Vagina (tissue), 2 donors: ENCODE measurements at regions not wholly inside any gene's neighbourhood (a gene's known extent, or its start where the extent isn't known, plus 50 kb on each side); places are given as distances from the start of the nearest gene placed in this dataset.

ENCODE experiments used
- POLR2A ChIP-seq, 2 donors: fragments of 450-650 bp; IDR thresholded peaks; one replicate each; pipeline ENCODE4 v1.6.1; 2017; ENCODE audit warnings: antibody characterized with exemption in 2 of 2, mild to moderate bottlenecking in 2 of 2, moderate library complexity in 2 of 2
- POLR2AphosphoS5 ChIP-seq, 2 donors: sonication (generic); formaldehyde crosslinking; IDR thresholded peaks; one replicate each; pipeline ENCODE4 v1.9.0; 2017; ENCODE audit warnings: antibody characterized with exemption in 2 of 2, mild to moderate bottlenecking in 2 of 2, low read depth in 1 of 2; ENCODE audit not compliant: insufficient read depth in 1 of 2
- TF ChIP-seq, protein P1 (sequence below), 3 experiments: fragments of 450-650 bp in 2 of 3; fragments of 200-600 bp in 1 of 3; sonication (generic) in 1 of 3; IDR thresholded peaks; one replicate each; pipeline ENCODE4 v1.5.1; 2017 to 2019; ENCODE audit warnings: antibody characterized with exemption in 3 of 3, mild to moderate bottlenecking in 2 of 3, moderate library complexity in 2 of 3

DNA sequence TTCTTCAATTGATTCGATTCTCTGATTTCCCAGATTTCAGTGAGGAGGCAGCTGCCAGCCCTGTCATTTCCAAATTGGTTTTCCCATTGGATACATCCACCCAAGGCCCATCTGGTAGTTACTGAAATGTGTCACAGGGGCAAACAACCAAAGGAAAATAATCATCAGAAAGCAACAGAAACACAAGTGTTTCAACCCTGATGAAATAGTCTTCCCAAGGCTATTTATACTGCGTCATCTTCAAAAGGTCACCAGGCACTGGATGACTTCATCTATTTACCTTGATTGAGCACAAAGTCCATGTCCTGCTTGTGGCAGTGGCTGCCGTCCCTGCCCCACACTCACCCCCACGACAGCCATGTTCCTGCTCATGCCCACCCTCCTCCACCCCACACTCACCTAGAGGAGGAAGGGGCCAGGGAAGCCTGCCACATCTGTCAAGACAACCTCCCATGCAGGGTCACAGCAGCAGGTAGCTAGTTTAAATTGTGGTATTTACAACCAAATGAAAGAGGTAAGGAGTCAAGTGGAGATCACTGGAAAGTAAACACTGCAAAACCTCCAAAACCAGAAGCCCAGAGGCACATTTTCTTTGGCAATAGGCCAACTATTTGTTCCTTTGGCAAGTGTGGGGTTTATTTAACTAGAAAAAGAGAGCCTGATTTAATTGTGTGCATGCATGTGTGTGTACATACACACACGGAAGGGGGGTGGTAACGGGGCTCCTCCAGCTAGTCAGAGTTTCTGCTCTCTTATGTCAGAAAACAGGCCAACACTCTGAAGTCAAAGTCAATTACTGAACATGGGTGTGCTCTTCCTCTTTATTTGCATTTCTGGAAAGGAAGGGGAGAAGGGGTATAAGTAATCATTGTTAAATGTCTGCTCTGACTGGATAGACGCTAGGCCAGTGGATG, 49.5 kb upstream of the RAB4A start:
- no peak for TF ChIP-seq POLR2A (IDR thresholded peaks at IDR 0.05)
- TF ChIP-seq, protein P1, sequence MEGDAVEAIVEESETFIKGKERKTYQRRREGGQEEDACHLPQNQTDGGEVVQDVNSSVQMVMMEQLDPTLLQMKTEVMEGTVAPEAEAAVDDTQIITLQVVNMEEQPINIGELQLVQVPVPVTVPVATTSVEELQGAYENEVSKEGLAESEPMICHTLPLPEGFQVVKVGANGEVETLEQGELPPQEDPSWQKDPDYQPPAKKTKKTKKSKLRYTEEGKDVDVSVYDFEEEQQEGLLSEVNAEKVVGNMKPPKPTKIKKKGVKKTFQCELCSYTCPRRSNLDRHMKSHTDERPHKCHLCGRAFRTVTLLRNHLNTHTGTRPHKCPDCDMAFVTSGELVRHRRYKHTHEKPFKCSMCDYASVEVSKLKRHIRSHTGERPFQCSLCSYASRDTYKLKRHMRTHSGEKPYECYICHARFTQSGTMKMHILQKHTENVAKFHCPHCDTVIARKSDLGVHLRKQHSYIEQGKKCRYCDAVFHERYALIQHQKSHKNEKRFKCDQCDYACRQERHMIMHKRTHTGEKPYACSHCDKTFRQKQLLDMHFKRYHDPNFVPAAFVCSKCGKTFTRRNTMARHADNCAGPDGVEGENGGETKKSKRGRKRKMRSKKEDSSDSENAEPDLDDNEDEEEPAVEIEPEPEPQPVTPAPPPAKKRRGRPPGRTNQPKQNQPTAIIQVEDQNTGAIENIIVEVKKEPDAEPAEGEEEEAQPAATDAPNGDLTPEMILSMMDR (IDR thresholded peaks at IDR 0.05) = no peak
- TF ChIP-seq POLR2AphosphoS5 (IDR thresholded peaks at IDR 0.05; ENCODE audit: insufficient read depth in 1 of 2, low read depth in 1 of 2) = no peak
